NB4 (cell line): ENCODE measurements at regions not wholly inside any gene's neighbourhood (a gene's known extent, or its start where the extent isn't known, plus 50 kb on each side); places are given as distances from the start of the nearest gene placed in this dataset.

Experiments
- DNase-seq: peaks from one replicate; pipeline ENCODE4 v3.0.0; 2010; ENCODE audit warnings: low read depth
- H3K4me3 ChIP-seq: one replicate; pipeline ENCODE4 v1.5.1; 2011; ENCODE audit warnings: mild to moderate bottlenecking, low read depth, low read length, moderate library complexity
- MYC ChIP-seq: IDR thresholded peaks from 2 replicates; pipeline ENCODE4 v1.6.1; 2011; ENCODE audit warnings: low read depth, low read length
- POLR2A ChIP-seq: IDR thresholded peaks from 2 replicates; pipeline ENCODE4 v1.6.1; 2011; ENCODE audit warnings: mild to moderate bottlenecking; ENCODE audit not compliant: insufficient read length; ENCODE audit errors: extremely low read depth
- TF ChIP-seq, protein P1 (sequence below): IDR thresholded peaks from 2 replicates; pipeline ENCODE4 v1.6.1; 2011; ENCODE audit warnings: low read depth, low read length
- TF ChIP-seq, protein P2 (sequence below): IDR thresholded peaks from one replicate; pipeline ENCODE4 v1.5.1; 2012; ENCODE audit warnings: low read depth, low read length

DNA sequence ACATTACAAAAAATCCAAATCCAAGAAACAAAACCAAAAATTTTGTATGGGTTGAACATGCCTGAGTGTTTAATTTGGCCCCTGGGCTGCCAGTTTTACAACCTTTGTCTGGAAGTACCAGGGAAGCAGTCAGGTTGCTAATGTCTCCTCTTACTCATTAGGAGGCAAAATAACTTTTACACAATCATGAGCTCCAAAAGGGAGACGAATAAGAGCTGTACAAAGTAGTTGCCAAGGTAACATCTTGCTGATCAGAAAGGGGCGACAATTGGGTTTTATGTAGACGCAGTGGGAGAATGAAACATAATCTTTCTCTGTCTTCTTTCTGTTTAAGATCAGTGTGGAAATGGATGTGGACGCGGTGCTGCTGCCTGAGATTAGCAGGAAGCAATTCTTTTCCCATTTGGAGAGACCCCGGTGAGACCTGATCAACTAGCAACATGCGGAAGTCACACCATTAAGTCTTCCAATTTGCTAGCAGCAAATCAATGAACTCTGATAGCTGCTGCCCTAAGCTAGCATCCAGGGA, 90.7 kb upstream of the IGFBP7 start:
- DNase-seq: no peak
- H3K4me3 ChIP-seq: no peak overlapping the region
- TF ChIP-seq, protein P1, sequence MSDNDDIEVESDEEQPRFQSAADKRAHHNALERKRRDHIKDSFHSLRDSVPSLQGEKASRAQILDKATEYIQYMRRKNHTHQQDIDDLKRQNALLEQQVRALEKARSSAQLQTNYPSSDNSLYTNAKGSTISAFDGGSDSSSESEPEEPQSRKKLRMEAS: no peak
- no peak for TF ChIP-seq POLR2A
- TF ChIP-seq, protein P2, sequence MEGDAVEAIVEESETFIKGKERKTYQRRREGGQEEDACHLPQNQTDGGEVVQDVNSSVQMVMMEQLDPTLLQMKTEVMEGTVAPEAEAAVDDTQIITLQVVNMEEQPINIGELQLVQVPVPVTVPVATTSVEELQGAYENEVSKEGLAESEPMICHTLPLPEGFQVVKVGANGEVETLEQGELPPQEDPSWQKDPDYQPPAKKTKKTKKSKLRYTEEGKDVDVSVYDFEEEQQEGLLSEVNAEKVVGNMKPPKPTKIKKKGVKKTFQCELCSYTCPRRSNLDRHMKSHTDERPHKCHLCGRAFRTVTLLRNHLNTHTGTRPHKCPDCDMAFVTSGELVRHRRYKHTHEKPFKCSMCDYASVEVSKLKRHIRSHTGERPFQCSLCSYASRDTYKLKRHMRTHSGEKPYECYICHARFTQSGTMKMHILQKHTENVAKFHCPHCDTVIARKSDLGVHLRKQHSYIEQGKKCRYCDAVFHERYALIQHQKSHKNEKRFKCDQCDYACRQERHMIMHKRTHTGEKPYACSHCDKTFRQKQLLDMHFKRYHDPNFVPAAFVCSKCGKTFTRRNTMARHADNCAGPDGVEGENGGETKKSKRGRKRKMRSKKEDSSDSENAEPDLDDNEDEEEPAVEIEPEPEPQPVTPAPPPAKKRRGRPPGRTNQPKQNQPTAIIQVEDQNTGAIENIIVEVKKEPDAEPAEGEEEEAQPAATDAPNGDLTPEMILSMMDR: no peak
- no peak for TF ChIP-seq MYC

DNA sequence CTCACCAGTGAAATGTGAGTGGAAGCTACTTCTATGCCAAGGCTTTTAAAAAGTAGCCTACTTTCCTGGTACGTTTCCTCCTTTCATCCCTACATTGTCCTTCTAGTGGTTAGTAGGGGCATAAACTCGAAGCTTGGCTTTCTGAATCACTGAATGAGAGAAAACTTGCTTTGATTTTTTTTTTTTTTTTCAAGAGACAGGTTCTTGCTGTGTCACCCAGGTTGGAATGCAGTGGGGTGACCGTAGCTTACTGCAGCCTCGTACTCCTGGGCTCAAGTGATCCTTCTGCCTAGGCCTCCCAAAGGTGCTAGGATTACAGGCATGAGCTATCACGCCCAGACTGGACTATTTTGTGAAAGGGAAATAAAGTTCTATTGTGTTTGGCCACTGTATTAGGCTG, 89.1 kb upstream of the IGFBP7 start:
- TF ChIP-seq POLR2A (no peak), MYC (no peak)
- TF ChIP-seq, protein P1: no peak
- TF ChIP-seq, protein P2: no peak

DNA sequence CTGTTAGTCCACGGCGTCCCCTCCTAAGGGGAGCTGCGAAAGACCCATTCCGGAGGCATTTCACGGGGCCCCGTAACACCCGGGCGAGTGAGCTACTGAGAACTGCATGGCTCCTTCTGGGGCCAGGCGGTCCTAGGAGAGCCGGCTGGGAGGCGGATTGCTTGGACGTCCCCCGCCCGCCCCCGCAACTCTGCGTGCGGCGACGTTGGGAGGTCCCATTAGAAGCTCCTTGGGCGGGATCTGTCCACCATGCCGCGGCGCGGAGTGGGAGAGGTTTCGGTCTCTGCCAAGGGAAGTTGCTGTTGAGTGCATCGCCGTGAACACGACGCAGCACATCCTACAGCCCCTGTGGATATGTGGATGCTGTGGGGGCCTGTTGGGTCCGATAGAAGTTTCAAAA, 85.4 kb upstream of the IGFBP7 start:
- TF ChIP-seq, protein P2: no peak
- no peak for TF ChIP-seq POLR2A
- TF ChIP-seq, protein P1: no peak
- no peak for TF ChIP-seq MYC
- no peak overlapping the region for H3K4me3 ChIP-seq
- DNase-seq: no peak

More for the DNA sequence above, 89.1 kb upstream of the IGFBP7 start:
- no peak for DNase-seq
- no peak overlapping the region for H3K4me3 ChIP-seq

DNA sequence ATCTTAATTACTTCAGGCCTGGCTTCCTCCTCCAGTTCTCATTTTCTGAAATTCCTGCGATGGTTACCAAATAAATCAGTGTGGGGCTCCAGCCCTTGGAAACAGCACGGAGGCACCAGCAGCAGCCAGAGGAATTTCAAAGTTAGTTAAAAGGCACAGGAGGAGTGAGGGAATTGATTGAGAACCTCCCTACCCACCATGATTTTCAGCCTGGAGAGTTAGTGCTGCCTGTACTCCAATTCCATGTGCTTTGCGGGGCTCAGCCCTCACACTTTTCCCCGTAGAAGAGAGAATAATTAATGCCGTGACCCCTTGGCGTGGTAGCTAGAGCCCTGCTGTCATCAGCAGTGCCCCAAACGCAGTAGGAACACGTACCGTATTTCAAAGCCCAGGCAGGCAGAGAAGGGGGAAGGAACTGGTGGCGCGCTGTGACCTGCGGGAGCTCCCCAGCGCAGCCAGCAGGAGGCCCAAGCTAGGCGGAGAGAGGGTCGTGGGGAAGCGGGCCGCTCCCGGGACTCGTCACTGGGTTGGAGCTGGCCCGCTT, 84.0 kb upstream of the IGFBP7 start:
- no peak overlapping the region for H3K4me3 ChIP-seq
- DNase-seq: no peak
- TF ChIP-seq, protein P1: no peak
- TF ChIP-seq, protein P2: no peak
- TF ChIP-seq POLR2A: no peak
- TF ChIP-seq MYC: no peak

DNA sequence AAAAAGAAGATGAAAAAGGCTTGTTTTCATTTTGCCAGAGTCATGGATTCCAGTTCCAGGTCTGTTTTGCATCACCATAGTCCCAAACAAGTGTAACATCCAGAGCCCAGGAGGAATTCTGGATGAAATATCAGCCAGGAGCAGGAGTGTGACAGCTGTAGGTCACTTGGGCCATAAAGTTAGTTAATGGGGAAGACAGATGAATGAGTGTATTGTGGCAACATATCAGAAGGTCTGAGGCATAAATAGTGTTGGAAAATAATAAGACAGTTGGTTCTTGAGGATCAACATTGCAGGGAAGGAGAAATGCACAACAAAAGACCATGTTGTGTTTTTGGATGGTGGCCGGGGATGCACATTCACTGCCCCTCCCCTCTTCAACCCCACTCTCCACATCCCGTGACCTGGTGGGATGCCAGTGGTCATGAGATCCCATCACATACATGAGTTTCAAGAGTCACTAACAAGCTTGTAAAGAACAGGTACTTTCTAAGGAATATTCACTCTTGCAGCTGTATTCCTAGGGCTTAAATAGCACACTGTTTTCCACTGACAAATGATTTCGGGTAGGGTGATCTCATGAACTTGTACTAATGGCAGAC, 83.1 kb upstream of the IGFBP7 start:
- TF ChIP-seq, protein P1: no peak
- TF ChIP-seq MYC: no peak
- no peak for TF ChIP-seq POLR2A
- TF ChIP-seq, protein P2: no peak
- DNase-seq: no peak
- no peak overlapping the region for H3K4me3 ChIP-seq
